Heart left ventricle (tissue), 16 donors: ENCODE measurements at regions not wholly inside any gene's neighbourhood (a gene's known extent, or its start where the extent isn't known, plus 50 kb on each side); places are given as distances from the start of the nearest gene placed in this dataset.

Experiments used
- ATAC-seq, 4 donors: fragments of 200-7000 bp; cut with Tn5 transposase; one replicate each; pipeline ENCODE4 v1.9.1; 2020 to 2022; ENCODE audit warnings: moderate library complexity in 4 of 4, mild to moderate bottlenecking in 3 of 4, moderate number of reproducible peaks in 1 of 4
- DNase-seq, 5 donors: peaks; one replicate each; pipeline ENCODE4 v3.0.0-alpha.2; 2020
- H3K27ac ChIP-seq, 12 donors: fragments of 200-600 bp; sonication (generic) in 4 of 12; one replicate each; pipeline versions ENCODE4 v1.5.0 to v1.8.0; 2016 to 2022; ENCODE audit warnings: mild to moderate bottlenecking in 2 of 12
- H3K27me3 ChIP-seq, 9 donors: fragments of 200-600 bp; sonication (generic) in 2 of 9; one replicate each; pipeline versions ENCODE4 v1.5.1 to v1.8.0; 2016 to 2022; ENCODE audit warnings: mild to moderate bottlenecking in 3 of 9
- H3K36me3 ChIP-seq, 9 donors: fragments of 200-600 bp; sonication (generic) in 2 of 9; one replicate each; pipeline versions ENCODE4 v1.5.0 to v1.8.0; 2018 to 2022; ENCODE audit warnings: mild to moderate bottlenecking in 2 of 9
- H3K4me1 ChIP-seq, 12 donors: fragments of 200-600 bp; sonication (generic) in 4 of 12; one replicate each; pipeline versions ENCODE4 v1.5.0 to v1.8.0; 2016 to 2022; ENCODE audit warnings: mild to moderate bottlenecking in 3 of 12
- H3K4me3 ChIP-seq, 12 donors: fragments of 200-600 bp; sonication (generic) in 4 of 12; one replicate each; pipeline versions ENCODE4 v1.5.0 to v1.8.0; 2017 to 2022; ENCODE audit warnings: mild to moderate bottlenecking in 9 of 12, moderate library complexity in 4 of 12
- H3K9me3 ChIP-seq, 12 donors: fragments of 200-600 bp; sonication (generic) in 4 of 12; one replicate each; pipeline versions ENCODE4 v1.5.0 to v1.8.0; 2016 to 2022; ENCODE audit warnings: mild to moderate bottlenecking in 1 of 12
- CTCF ChIP-seq, 12 donors: fragments of 200-600 bp; sonication (generic) in 4 of 12; IDR thresholded peaks; one replicate each; pipeline versions ENCODE4 v1.5.0 to v1.8.0; 2018 to 2022; ENCODE audit warnings: antibody characterized with exemption in 12 of 12, mild to moderate bottlenecking in 5 of 12
- POLR2A ChIP-seq, 2 donors: fragments of 450-650 bp; IDR thresholded peaks; one replicate each; pipeline ENCODE4 v1.6.1; 2017; ENCODE audit warnings: antibody characterized with exemption in 2 of 2, mild to moderate bottlenecking in 2 of 2, moderate library complexity in 2 of 2
- WGBS, 4 donors: extraction: QIAGEN DNeasy Blood & Tissue Kit in 2 of 4; methylation state at CpG; one replicate each; pipeline versions ENCODE4 v1.1.5 to v1.1.7; 2013 to 2018; 5-methylcytosine and 5-hydroxymethylcytosine counted together
- intact Hi-C, 10 donors: fragments of 100-400 bp; cut with DNase I; formaldehyde crosslinking; loops; one replicate each; pipeline versions ENCODE4 v1.11.1 to v1.14.2; 2022
- donor health status: ischemic (EF 13 %, LVEDD 7.1; RV severe dilation, severe dysfunction).
- donor health status: healthy with polysubstance abuse.
- donor health status: DM: no; HTN: yes; CAD: no.
- donor health status: DM: no; HTN: no; CAD: no.
- donor health status: ischemic (EF 25% LVEDD 6.9; RV normal size, moderate dysfunction).
- donor health status: ischemic (EF 25% LVEDD 5.7; RV mildly dilated, moderate dysfunction).
- donor health status: healthy.
- donor health status: DM: yes; HTN: yes; CAD: no.
- donor health status: ischemic (EF 35%, LVEDD 5.7; RV mildly dilated, moderate dysfunction).
- donor health status: nonischemic (EF 11% LVEDD 7.7; RV severe dilation, severe dysfunction).
- donor health status: DM: yes; HTN: yes; CAD: no.
- donor health status: PGD.
- donor health status: ischemic (EF 29% LVEDD 5.4; RV normal size, mild dysfunction).
- donor health status: nonischemic (EF 23%, LVEDD 6.1; RV moderate dilation, normal function).

DNA sequence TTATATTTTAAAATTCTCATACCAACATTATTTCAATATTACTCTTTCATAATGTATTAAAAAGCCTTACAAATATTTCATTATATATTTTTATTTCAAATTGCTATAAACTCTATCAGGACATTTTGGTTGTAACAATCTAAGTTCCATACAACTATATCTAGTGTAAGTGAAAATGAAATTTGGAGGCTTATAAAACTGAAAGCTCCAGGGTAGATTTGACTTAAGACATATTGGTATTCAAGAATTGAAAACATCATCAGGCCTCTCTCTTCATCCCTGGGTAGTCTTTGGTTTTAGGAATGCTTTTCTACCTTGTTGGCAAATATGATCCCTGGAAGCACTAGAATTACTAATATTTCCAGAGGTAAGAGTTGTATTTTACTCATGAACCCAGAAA lies 342.6 kb downstream of the DTHD1 start:
- TF ChIP-seq POLR2A (IDR thresholded peaks at IDR 0.05): no peak
- TF ChIP-seq CTCF (IDR thresholded peaks at IDR 0.05): no peak
- Histone ChIP-seq H3K27me3 (no peaks in the 10 kb centered on the region), H3K9me3 (no peaks in the 10 kb centered on the region), H3K4me1 (no peaks in the 10 kb centered on the region), H3K36me3 (no peaks in the 10 kb centered on the region), H3K27ac (no peak overlapping the region), H3K4me3 (no peak overlapping the region)
- DNase-seq (no peak), ATAC-seq (no peak)
- intact Hi-C loops: no loop called here

DNA sequence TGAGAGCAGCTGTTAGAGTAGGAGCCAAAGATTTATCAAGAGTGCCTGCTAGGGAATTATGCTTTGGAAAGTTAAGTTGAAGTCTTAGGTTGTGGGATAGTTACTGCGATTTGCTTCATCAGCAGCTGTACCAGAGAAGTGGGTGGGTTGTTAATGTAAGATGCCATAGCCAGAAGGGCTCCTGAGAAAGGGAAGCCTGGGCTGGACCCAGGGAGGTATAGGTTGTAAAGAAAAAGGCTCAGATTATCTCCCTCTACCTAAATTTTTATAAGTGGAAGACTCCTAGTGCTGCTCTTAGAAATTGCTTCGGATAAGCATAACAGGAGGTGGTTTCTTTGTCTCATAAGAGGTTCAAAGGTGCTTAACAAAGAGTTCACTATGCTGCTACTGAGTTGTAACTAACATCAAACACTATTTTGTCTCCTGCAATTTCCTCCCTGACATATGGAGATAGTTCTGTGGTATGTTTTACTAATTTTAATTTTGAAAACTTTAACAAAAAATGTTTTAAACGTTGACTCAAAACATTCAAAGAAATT lies 356.9 kb downstream of the DTHD1 start:
- no peak overlapping the region for H3K27ac ChIP-seq
- WGBS, 4 donors: 32 to 41% (median 37%) methylated on average over 3 of the region's 3 CpGs
- H3K4me3 ChIP-seq: no peak overlapping the region
- no peaks in the 10 kb centered on the region for H3K36me3 ChIP-seq
- no peaks in the 10 kb centered on the region for H3K4me1 ChIP-seq
- TF ChIP-seq POLR2A (IDR thresholded peaks at IDR 0.05) (no peak), CTCF (IDR thresholded peaks at IDR 0.05) (no peak)
- H3K27me3 ChIP-seq: no peaks in the 10 kb centered on the region
- H3K9me3 ChIP-seq: no peaks in the 10 kb centered on the region
- no peak for DNase-seq
- intact Hi-C loops: no loop called here
- no peak for ATAC-seq

DNA sequence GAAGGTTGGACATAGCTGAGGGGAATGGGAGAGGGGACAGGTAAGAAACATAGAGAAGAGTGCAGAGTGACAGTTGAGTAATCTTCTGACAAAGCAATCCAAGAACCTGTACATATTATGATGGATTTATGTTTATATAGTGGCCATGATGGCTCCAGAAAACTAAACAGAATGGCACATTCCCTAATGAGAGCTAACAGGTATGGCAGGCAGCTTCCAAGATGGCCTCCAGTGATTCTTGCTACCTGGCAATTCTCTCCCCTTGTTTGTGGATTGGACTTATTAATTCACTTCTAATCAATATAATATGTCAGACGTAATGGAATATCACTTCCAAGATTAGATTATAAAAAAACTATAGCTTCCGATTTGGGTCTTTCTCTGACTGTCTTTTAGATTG lies 359.5 kb downstream of the DTHD1 start:
- 83 to 93% (median 90%) methylated on average over 2 of the region's 2 CpGs for WGBS, 4 donors
- ATAC-seq (no peak), DNase-seq (no peak)
- no peak overlapping the region for H3K4me3 ChIP-seq
- H3K4me1 ChIP-seq: no peaks in the 10 kb centered on the region
- intact Hi-C loops: no loop called here
- no peaks in the 10 kb centered on the region for H3K9me3 ChIP-seq
- H3K27ac ChIP-seq: no peak overlapping the region
- H3K27me3 ChIP-seq: no peaks in the 10 kb centered on the region
- TF ChIP-seq POLR2A (IDR thresholded peaks at IDR 0.05) (no peak), CTCF (IDR thresholded peaks at IDR 0.05) (no peak)
- no peaks in the 10 kb centered on the region for H3K36me3 ChIP-seq

GRCh38 chr4:36651253-36651652 lies 369.8 kb downstream of the DTHD1 start:
- Histone ChIP-seq H3K36me3 (no peaks in the 10 kb centered on the region), H3K4me3 (no peak overlapping the region), H3K9me3 (no peaks in the 10 kb centered on the region), H3K4me1 (no peaks in the 10 kb centered on the region), H3K27ac (no peak overlapping the region), H3K27me3 (no peaks in the 10 kb centered on the region)
- no peak for TF ChIP-seq POLR2A (IDR thresholded peaks at IDR 0.05)
- TF ChIP-seq CTCF (IDR thresholded peaks at IDR 0.05): no peak
- ATAC-seq (no peak), DNase-seq (no peak)
- intact Hi-C loops: no loop called here
- 58 to 75% (median 71%) methylated on average over 3 of the region's 3 CpGs for WGBS, 4 donors
